H1 (cell line): ENCODE measurements at regions not wholly inside any gene's neighbourhood (a gene's known extent, or its start where the extent isn't known, plus 50 kb on each side); places are given as distances from the start of the nearest gene placed in this dataset.

ENCODE experiments used
- CTCF ChIA-PET: fragments of 300-600 bp; sonication (Branson Sonifier 250); formaldehyde crosslinking; loops from one replicate; lab custom pipeline; 2021; ENCODE audit not compliant: partially characterized antibody; lab: Charles Lee
- POLR2A ChIA-PET: fragments of 300-600 bp; sonication (Branson Sonifier 250); formaldehyde crosslinking; loops from one replicate; lab custom pipeline; 2021; ENCODE audit warnings: inconsistent platforms; ENCODE audit not compliant: partially characterized antibody; lab: Charles Lee
- DNase-seq, 2 experiments: peaks; one replicate each; pipeline versions ENCODE4 v3.0.0 to v3.0.0-alpha.2; 2010 to 2022; ENCODE audit warnings: low spot score in 2 of 2, low read depth in 1 of 2, mixed read lengths in 1 of 2
- FAIRE-seq: peaks from 2 replicates; lab custom pipeline; 2011; peaks lifted over from hg19 to GRCh38; lab: Jason Lieb, UNC
- H2AFZ ChIP-seq: 2 replicates; pipeline ENCODE4 v1.8.1; 2012; ENCODE audit warnings: low read length, inconsistent platforms
- H2AK5ac ChIP-seq: 2 replicates; pipeline ENCODE4 v1.6.1; 2013; ENCODE audit warnings: low read depth, low read length
- H2BK120ac ChIP-seq: replicated peaks from 2 replicates; pipeline ENCODE3; 2013; ENCODE audit warnings: low read depth, low read length, inconsistent platforms
- H2BK12ac ChIP-seq: 2 replicates; pipeline ENCODE4 v1.6.1; 2013; ENCODE audit warnings: low read depth, low read length
- H2BK15ac ChIP-seq: 2 replicates; pipeline ENCODE4 v1.6.1; 2013; ENCODE audit warnings: low read length
- H2BK20ac ChIP-seq: 2 replicates; pipeline ENCODE4 v1.6.1; 2013; ENCODE audit warnings: low read length
- H2BK5ac ChIP-seq: 2 replicates; pipeline ENCODE4 v1.6.1; 2013; ENCODE audit warnings: low read depth, low read length
- H3K14ac ChIP-seq: 2 replicates; pipeline ENCODE4 v1.6.1; 2013; ENCODE audit warnings: inconsistent platforms; ENCODE audit not compliant: insufficient read length
- H3K18ac ChIP-seq: 2 replicates; pipeline ENCODE4 v1.6.1; 2013; ENCODE audit warnings: low read length; ENCODE audit errors: extremely low read depth
- H3K23ac ChIP-seq: 2 replicates; pipeline ENCODE4 v1.6.1; 2013; ENCODE audit warnings: inconsistent platforms; ENCODE audit not compliant: insufficient read length
- H3K23me2 ChIP-seq: 2 replicates; pipeline ENCODE4 v1.6.1; 2013; ENCODE audit warnings: low read depth, low read length
- H3K27ac ChIP-seq: 2 replicates; pipeline ENCODE4 v1.6.1; 2011; ENCODE audit warnings: low read depth, low read length, inconsistent platforms
- H3K27me3 ChIP-seq, 4 experiments: replicated peaks in 1 of 4; 1 replicate in 1 of 4; 2 replicates in 3 of 4; pipeline versions ENCODE4 v1.6.1 to v1.8.1; 2011 to 2013; ENCODE audit warnings: low read length in 3 of 4, mild to moderate bottlenecking in 3 of 4, inconsistent platforms in 2 of 4, mixed read lengths in 2 of 4, moderate library complexity in 1 of 4; ENCODE audit not compliant: control insufficient read depth in 3 of 4, insufficient read depth in 3 of 4; ENCODE audit errors: extremely low read depth in 1 of 4
- H3K36me3 ChIP-seq, 4 experiments: 2 replicates each; pipeline versions ENCODE4 v1.6.1 to v1.8.1; 2011 to 2013; ENCODE audit warnings: mild to moderate bottlenecking in 4 of 4, low read length in 3 of 4, moderate library complexity in 2 of 4, control low read depth in 1 of 4, inconsistent platforms in 1 of 4; ENCODE audit not compliant: insufficient read depth in 4 of 4, control insufficient read depth in 2 of 4
- H3K4ac ChIP-seq: replicated peaks from 2 replicates; pipeline ENCODE3; 2013; ENCODE audit warnings: low read length, low read depth, mixed read lengths, inconsistent platforms; ENCODE audit not compliant: insufficient read length
- H3K4me1 ChIP-seq, 4 experiments: replicated peaks in 1 of 4; 1 replicate in 1 of 4; 2 replicates in 3 of 4; pipeline versions ENCODE4 v1.6.1 to v1.8.1; 2011 to 2013; ENCODE audit warnings: low read length in 3 of 4, inconsistent platforms in 2 of 4, mixed read lengths in 1 of 4; ENCODE audit not compliant: insufficient read depth in 4 of 4, control insufficient read depth in 3 of 4
- H3K4me2 ChIP-seq, 2 experiments: 2 replicates each; pipeline versions ENCODE4 v1.6.1 to v1.8.1; 2011 to 2013; ENCODE audit warnings: low read depth in 2 of 2, low read length in 2 of 2, control low read depth in 1 of 2, inconsistent platforms in 1 of 2, mild to moderate bottlenecking in 1 of 2; ENCODE audit not compliant: insufficient read depth in 1 of 2
- H3K4me3 ChIP-seq, 4 experiments: fragments of 200-600, 300-600 bp in 1 of 4; sonication (generic), shearing (Covaris generic), sonication (Bioruptor Twin) in 1 of 4; 2 replicates each; pipeline versions ENCODE4 v1.5.1 to v1.8.1; 2011 to 2016; ENCODE audit warnings: low read length in 4 of 4, low read depth in 3 of 4, control low read depth in 2 of 4, inconsistent platforms in 2 of 4, mild to moderate bottlenecking in 2 of 4, mixed read lengths in 1 of 4, moderate library complexity in 1 of 4; ENCODE audit not compliant: insufficient read depth in 2 of 4; ENCODE audit errors: extremely low read depth in 1 of 4
- H3K56ac ChIP-seq: replicated peaks from 2 replicates; pipeline ENCODE3; 2013; ENCODE audit warnings: low read depth, mild to moderate bottlenecking, mixed read lengths, low read length, inconsistent platforms; ENCODE audit not compliant: insufficient read length
- H3K79me1 ChIP-seq: 2 replicates; pipeline ENCODE4 v1.6.1; 2013; ENCODE audit warnings: low read depth, low read length, control low read depth
- H3K79me2 ChIP-seq, 2 experiments: 2 replicates each; pipeline versions ENCODE4 v1.6.1 to v1.8.1; 2012 to 2013; ENCODE audit warnings: low read length in 2 of 2, mild to moderate bottlenecking in 2 of 2, inconsistent platforms in 1 of 2; ENCODE audit not compliant: insufficient read depth in 2 of 2, control insufficient read depth in 1 of 2
- H3K9ac ChIP-seq, 4 experiments: replicated peaks in 1 of 4; 1 replicate in 1 of 4; 2 replicates in 3 of 4; pipeline versions ENCODE4 v1.6.1 to v1.8.1; 2011 to 2013; ENCODE audit warnings: low read depth in 3 of 4, low read length in 3 of 4, control low read depth in 2 of 4, mild to moderate bottlenecking in 2 of 4, moderate library complexity in 2 of 4, inconsistent platforms in 1 of 4; ENCODE audit errors: extremely low read depth in 1 of 4
- H3K9me3 ChIP-seq, 2 experiments: 2 replicates each; pipeline versions ENCODE4 v1.6.1 to v1.8.1; 2012 to 2013; ENCODE audit warnings: mild to moderate bottlenecking in 2 of 2, moderate library complexity in 2 of 2, control low read depth in 1 of 2, inconsistent platforms in 1 of 2, low read depth in 1 of 2, low read length in 1 of 2, mixed read lengths in 1 of 2; ENCODE audit not compliant: insufficient read depth in 2 of 2
- H4K20me1 ChIP-seq, 2 experiments: replicated peaks in 1 of 2; 2 replicates each; pipeline versions ENCODE3 to v1.8.1; 2011 to 2013; ENCODE audit warnings: inconsistent platforms in 2 of 2, low read length in 2 of 2, mild to moderate bottlenecking in 1 of 2; ENCODE audit not compliant: insufficient read depth in 2 of 2, control insufficient read depth in 1 of 2
- H4K5ac ChIP-seq: 2 replicates; pipeline ENCODE4 v1.6.1; 2013; ENCODE audit warnings: low read length, low read depth, mixed read lengths, inconsistent platforms; ENCODE audit not compliant: insufficient read length
- H4K8ac ChIP-seq: 2 replicates; pipeline ENCODE4 v1.8.0; 2013; ENCODE audit warnings: mild to moderate bottlenecking, moderate library complexity, low read length, inconsistent platforms; ENCODE audit not compliant: insufficient read depth; ENCODE audit errors: extremely low read depth
- H4K91ac ChIP-seq: replicated peaks from 2 replicates; pipeline ENCODE3; 2013; ENCODE audit warnings: low read length, mixed read lengths, inconsistent platforms; ENCODE audit not compliant: insufficient read length
- BCL11A ChIP-seq, 2 experiments: IDR thresholded peaks; one replicate each; pipeline ENCODE4 v1.6.1; 2011; ENCODE audit warnings: low read depth in 2 of 2, low read length in 2 of 2, mild to moderate bottlenecking in 2 of 2
- CHD1 ChIP-seq: IDR thresholded peaks from 2 replicates; pipeline ENCODE4 v1.6.1; 2012; ENCODE audit warnings: low read depth, low read length, improper control_type of control experiment
- EP300 ChIP-seq, 2 experiments: IDR thresholded peaks; 1 replicate in 1 of 2; 2 replicates in 1 of 2; pipeline ENCODE4 v1.6.1; 2011 to 2012; ENCODE audit warnings: low read depth in 2 of 2, low read length in 2 of 2, mild to moderate bottlenecking in 2 of 2, borderline replicate concordance in 1 of 2, inconsistent platforms in 1 of 2, moderate library complexity in 1 of 2
- EZH2 ChIP-seq: fragments of 200-600 bp; sonication (generic); IDR thresholded peaks from 2 replicates; pipeline ENCODE4 v1.7.1; 2012; ENCODE audit warnings: low read depth, mild to moderate bottlenecking, moderate library complexity, low read length, inconsistent platforms; ENCODE audit not compliant: severe bottlenecking
- JUN ChIP-seq: IDR thresholded peaks from 2 replicates; pipeline ENCODE4 v1.6.1; 2011; ENCODE audit warnings: low read depth, mild to moderate bottlenecking, improper control_type of control experiment, low read length
- KDM5A ChIP-seq: fragments of 200-600 bp; IDR thresholded peaks from 2 replicates; pipeline ENCODE4 v1.7.1; 2012; ENCODE audit warnings: mild to moderate bottlenecking, low read length, inconsistent platforms, mixed read lengths
- NANOG ChIP-seq: IDR thresholded peaks from 2 replicates; pipeline ENCODE4 v1.6.1; 2011; ENCODE audit warnings: low read length, low read depth, mild to moderate bottlenecking, inconsistent platforms; ENCODE audit not compliant: insufficient read depth, poor library complexity, severe bottlenecking
- POU5F1 ChIP-seq: IDR thresholded peaks from 2 replicates; pipeline ENCODE4 v1.6.1; 2011; ENCODE audit warnings: low read depth, mild to moderate bottlenecking, low read length, moderate library complexity
- RBBP5 ChIP-seq: IDR thresholded peaks from 2 replicates; pipeline ENCODE4 v1.7.1; 2012; ENCODE audit warnings: low read depth, mild to moderate bottlenecking, inconsistent platforms, low read length, moderate library complexity, borderline replicate concordance
- TCF12 ChIP-seq: IDR thresholded peaks from 2 replicates; pipeline ENCODE4 v1.6.1; 2011; ENCODE audit warnings: low read depth, mild to moderate bottlenecking, low read length
- YY1 ChIP-seq: IDR thresholded peaks from 2 replicates; pipeline ENCODE4 v1.6.1; 2011; ENCODE audit warnings: low read depth, mild to moderate bottlenecking, low read length
- WGBS, 2 experiments: shearing (Covaris generic) in 1 of 2; methylation state at CpG; one replicate each; pipeline versions ENCODE4 v1.1.6 to v1.1.7; 2013 to 2015; ENCODE audit warnings: low lambda C conversion rate in 2 of 2, mixed read lengths in 2 of 2, inconsistent platforms in 1 of 2, low coverage in 1 of 2, missing lambda C conversion rate in 1 of 2; ENCODE audit not compliant: insufficient replicate concordance in 2 of 2, insufficient coverage in 1 of 2, insufficient read length in 1 of 2; ENCODE audit errors: extremely low coverage in 1 of 2, missing lambda C conversion rate in 1 of 2; 5-methylcytosine and 5-hydroxymethylcytosine counted together
- TF ChIP-seq, protein P1 (sequence below): IDR thresholded peaks from 2 replicates; pipeline ENCODE4 v1.6.1; 2012; ENCODE audit warnings: inconsistent platforms

GRCh38 chr4:151555151-151555945, 146.4 kb downstream of the FHIP1A start:
- H3K4me2 ChIP-seq: no peak overlapping the region
- no peak overlapping the region for H2BK120ac ChIP-seq
- H3K4me1 ChIP-seq: peaks cover under 1 to 12% (median 7%) of the 10 kb centered on the region in 4 experiments; a peak in 6 of 7 replicates
- no peak overlapping the region for H4K91ac ChIP-seq
- H2BK20ac ChIP-seq: no peak overlapping the region
- H3K79me1 ChIP-seq: no peaks in the 10 kb centered on the region
- 75% methylated on average over 1 of the region's 1 CpG; no CpG with 5 or more reads in 1 of the 2 experiments for WGBS, 2 experiments
- H3K9ac ChIP-seq: no peak overlapping the region
- ChIA-PET POLR2A (no interaction called here), CTCF (interaction anchor here (1.4 kb wide), 1 partner anchor 30 kb away, joined by 3 read pairs; no protein-coding TSS in a partner anchor)
- no peaks in the 10 kb centered on the region for H3K23me2 ChIP-seq
- no peak overlapping the region for H3K18ac ChIP-seq
- H2AK5ac ChIP-seq: no peak overlapping the region
- no peak overlapping the region for H3K23ac ChIP-seq
- H3K27ac ChIP-seq: no peak overlapping the region
- H3K36me3 ChIP-seq: no peaks in the 10 kb centered on the region; a peak in 1 of 8 replicates
- peaks cover 0 to 73% of the 10 kb centered on the region in 2 experiments; a peak in 2 of 4 replicates for H3K79me2 ChIP-seq
- H3K27me3 ChIP-seq: no peaks in the 10 kb centered on the region
- DNase-seq (no peak), FAIRE-seq (no peak)
- H4K8ac ChIP-seq: no peak overlapping the region
- H3K9me3 ChIP-seq: no peaks in the 10 kb centered on the region
- H3K4me3 ChIP-seq: no peak overlapping the region
- H2AFZ ChIP-seq: no peak overlapping the region
- H2BK5ac ChIP-seq: no peak overlapping the region
- H4K5ac ChIP-seq: no peak overlapping the region
- H4K20me1 ChIP-seq: no peaks in the 10 kb centered on the region
- no peak overlapping the region for H3K4ac ChIP-seq
- H2BK15ac ChIP-seq: no peak overlapping the region
- no peak overlapping the region for H2BK12ac ChIP-seq
- H3K56ac ChIP-seq: no peak overlapping the region
- no peak overlapping the region for H3K14ac ChIP-seq
- no peak for TF ChIP-seq TCF12
- TF ChIP-seq, protein P1, sequence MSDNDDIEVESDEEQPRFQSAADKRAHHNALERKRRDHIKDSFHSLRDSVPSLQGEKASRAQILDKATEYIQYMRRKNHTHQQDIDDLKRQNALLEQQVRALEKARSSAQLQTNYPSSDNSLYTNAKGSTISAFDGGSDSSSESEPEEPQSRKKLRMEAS: no peak
- TF ChIP-seq RBBP5: no peak
- no peak for TF ChIP-seq BCL11A (IDR thresholded peaks at IDR 0.05; ENCODE audit: low read depth in 2 of 2, low read length in 2 of 2)
- no peak for TF ChIP-seq POU5F1
- TF ChIP-seq CHD1: no peak
- TF ChIP-seq YY1: no peak
- no peak for TF ChIP-seq NANOG
- TF ChIP-seq EZH2: no peak
- no peak for TF ChIP-seq JUN
- no peak for TF ChIP-seq EP300 (IDR thresholded peaks at IDR 0.05; ENCODE audit: borderline replicate concordance in 1 of 2, low read depth in 2 of 2, low read length in 2 of 2)
- no peak for TF ChIP-seq KDM5A
